HG03103 (cell line): ENCODE measurements at regions not wholly inside any gene's neighbourhood (a gene's known extent, or its start where the extent isn't known, plus 50 kb on each side); places are given as distances from the start of the nearest gene placed in this dataset.

Experiments used
- ATAC-seq: cut with Tn5 transposase; IDR thresholded peaks from one replicate; pipeline ENCODE4 v1.9.1; 2021; ENCODE audit warnings: low read depth; ENCODE audit not compliant: unreplicated experiment

DNA sequence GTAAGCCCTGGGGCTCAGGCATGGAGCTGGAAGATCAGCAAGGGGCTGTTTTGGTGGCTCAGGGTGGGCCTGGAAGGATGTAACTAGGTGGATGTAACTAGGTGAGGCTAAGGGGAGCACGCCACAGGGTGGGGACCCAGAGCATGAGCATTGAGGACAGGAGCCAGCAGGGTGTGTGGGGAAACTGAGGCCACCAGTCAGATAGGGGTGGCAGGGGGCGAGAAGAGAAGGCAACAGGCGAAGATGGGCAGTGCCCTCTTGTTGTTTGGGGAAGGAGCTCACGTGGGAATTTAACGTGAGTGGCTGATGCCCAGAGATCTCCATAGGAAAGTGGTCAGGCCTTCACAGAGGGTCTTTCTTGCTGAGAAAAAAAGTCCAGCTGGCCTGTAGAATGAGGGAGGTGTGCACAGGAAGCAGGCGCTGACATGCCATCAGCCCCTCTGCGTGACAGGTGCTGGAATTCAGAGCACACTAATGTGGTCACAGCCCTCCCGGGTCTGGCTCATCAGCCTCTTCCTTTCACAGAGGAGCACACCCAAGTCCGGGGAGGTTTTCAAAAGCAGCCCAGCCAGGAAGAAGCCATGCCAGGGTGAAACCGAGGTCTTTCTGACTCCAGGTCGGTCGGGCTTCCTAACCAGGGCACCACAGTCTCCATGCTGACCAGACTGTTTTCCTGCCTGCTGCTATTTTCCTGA, 54.6 kb upstream of the PAX6 start:
- ATAC-seq, result no peak

DNA sequence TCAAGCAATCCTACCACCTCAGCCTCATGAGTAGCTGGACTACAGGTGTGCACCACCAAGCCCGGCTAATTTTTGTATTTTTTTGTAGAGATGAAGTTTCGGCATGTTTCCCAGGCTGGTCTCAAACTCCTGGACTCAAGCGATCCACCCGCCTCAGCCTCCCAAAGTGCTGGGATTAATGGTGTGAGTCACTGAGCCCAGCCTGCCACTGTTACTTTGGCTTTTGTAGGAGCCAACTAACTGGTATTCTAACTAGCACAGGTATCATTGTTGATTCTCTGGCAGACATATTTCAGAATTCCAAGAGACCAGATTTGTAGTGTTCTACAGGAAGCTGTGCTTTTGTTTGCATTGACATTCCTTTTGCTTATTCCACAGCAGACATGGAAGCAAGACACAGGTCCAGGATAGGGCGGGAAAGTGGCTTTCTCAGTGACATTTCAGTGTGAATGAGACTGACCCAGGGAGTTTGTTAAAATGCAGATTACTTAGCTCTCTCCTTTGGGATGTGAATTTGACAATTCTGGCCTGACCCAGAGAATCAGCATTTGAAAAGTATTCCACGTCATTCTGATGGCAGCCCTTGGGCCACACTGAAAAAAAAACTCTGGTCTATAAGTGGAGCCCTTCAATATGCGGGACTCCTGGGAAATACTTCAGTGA, 52.2 kb upstream of the PAX6 start:
- no peak for ATAC-seq

DNA sequence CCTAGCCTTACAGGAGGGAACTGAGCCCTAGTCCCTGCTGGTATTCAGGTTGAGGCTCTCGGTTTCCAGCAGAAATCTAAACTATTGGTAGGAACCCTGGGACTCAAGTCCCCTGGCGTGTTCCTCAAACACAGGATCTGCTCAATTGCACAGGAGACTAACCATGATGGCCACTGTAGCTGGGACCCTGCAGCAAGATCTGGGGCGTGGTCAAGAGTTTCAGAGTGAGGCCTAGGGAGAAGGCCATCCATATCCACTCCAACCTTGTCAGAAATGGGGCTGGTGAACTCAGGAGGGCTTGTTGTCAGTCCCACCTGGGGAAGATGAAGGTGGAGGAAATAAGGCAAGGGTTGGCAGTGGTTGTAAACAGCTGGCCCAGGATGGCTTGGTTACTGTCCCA, 49.9 kb upstream of the PAX6 start:
- ATAC-seq, result no peak
